ENCODE measurements at regions not wholly inside any gene's neighbourhood (a gene's known extent, or its start where the extent isn't known, plus 50 kb on each side); places are given as distances from the start of the nearest gene placed in this dataset.

DNA sequence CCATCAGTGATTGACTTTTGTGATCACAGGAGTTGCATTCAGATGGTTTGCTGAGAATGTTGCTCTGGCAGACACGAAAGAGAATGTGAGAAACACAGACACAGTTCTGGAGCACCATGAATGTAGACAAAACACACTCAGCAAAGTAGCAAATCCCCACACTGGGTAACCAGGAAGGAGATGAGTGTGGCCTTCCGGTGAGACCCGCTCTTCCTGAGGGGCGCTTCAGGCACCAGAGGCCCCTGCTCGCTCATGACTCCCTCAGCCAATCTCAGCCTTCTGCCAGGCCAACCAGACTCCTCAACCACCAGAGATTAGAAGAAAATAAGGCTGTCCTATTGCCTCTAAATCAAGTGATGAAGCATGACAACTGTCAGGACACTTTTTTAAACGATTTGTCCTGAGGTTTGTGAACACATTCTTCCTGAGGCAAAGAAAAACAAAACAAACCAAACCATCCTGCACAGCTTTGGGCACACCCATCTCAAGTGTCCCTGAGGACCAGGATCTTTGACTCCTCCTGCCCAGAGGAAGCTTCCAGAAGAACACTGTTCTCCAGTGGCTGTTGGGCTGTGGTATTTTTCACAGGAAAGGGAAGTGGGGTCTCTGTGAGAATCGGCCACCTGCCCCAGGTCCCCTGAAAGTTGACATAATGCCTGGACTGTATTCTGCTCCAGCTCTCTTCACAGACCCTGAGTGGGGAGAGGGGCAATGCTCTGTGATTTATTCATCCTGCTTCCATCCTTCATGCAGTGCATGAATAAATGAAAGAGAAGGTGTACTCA is 152.8 kb downstream of the BCL11A start:
- Mint-ChIP-seq H3K4me1 (ENCODE audit: low read depth) (peaks cover 6% of the 10 kb centered on the region; the same call in 1 of the 2 replicates), H3K36me3 (ENCODE audit: low read depth) (no peaks in the 10 kb centered on the region), H3K27me3 (ENCODE audit: insufficient read depth) (peaks cover 9% of the 10 kb centered on the region), H3K27ac (no peak overlapping the region), H3K4me3 (no peak overlapping the region), H3K9me3 (peaks cover 5% of the 10 kb centered on the region; the same call in 1 of the 2 replicates)
- TF ChIP-seq, protein P1, sequence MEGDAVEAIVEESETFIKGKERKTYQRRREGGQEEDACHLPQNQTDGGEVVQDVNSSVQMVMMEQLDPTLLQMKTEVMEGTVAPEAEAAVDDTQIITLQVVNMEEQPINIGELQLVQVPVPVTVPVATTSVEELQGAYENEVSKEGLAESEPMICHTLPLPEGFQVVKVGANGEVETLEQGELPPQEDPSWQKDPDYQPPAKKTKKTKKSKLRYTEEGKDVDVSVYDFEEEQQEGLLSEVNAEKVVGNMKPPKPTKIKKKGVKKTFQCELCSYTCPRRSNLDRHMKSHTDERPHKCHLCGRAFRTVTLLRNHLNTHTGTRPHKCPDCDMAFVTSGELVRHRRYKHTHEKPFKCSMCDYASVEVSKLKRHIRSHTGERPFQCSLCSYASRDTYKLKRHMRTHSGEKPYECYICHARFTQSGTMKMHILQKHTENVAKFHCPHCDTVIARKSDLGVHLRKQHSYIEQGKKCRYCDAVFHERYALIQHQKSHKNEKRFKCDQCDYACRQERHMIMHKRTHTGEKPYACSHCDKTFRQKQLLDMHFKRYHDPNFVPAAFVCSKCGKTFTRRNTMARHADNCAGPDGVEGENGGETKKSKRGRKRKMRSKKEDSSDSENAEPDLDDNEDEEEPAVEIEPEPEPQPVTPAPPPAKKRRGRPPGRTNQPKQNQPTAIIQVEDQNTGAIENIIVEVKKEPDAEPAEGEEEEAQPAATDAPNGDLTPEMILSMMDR (IDR thresholded peaks at IDR 0.05): no peak
- no peak for DNase-seq

- Mint-ChIP-seq H3K36me3 (ENCODE audit: low read depth) (no peaks in the 10 kb centered on the region), H3K4me1 (ENCODE audit: low read depth) (peaks cover 7% of the 10 kb centered on the region; the same call in 1 of the 2 replicates), H3K4me3 (no peak overlapping the region), H3K9me3 (peaks cover 4% of the 10 kb centered on the region), H3K27me3 (ENCODE audit: insufficient read depth) (peaks cover 8% of the 10 kb centered on the region), H3K27ac (no peak overlapping the region)
- TF ChIP-seq, protein P1 (IDR thresholded peaks at IDR 0.05): no peak
- DNase-seq: no peak
These were observed 159.0 kb downstream of the BCL11A start for GRCh38 chr2:60394463-60394862.

- Mint-ChIP-seq H3K36me3 (ENCODE audit: low read depth) (no peaks in the 10 kb centered on the region), H3K9me3 (peaks cover 4% of the 10 kb centered on the region; the same call in 1 of the 2 replicates), H3K27ac (no peak overlapping the region), H3K4me3 (no peak overlapping the region; the same call in 1 of the 2 replicates), H3K4me1 (ENCODE audit: low read depth) (peaks cover 7% of the 10 kb centered on the region; the same call in 1 of the 2 replicates), H3K27me3 (ENCODE audit: insufficient read depth) (peaks cover 8% of the 10 kb centered on the region)
- TF ChIP-seq, protein P1 (IDR thresholded peaks at IDR 0.05): no peak
- DNase-seq: no peak
These were observed 161.6 kb downstream of the BCL11A start for GRCh38 chr2:60391649-60392375.

GRCh38 chr2:60391230-60391629 is 162.2 kb downstream of the BCL11A start:
- Mint-ChIP-seq H3K4me1 (ENCODE audit: low read depth) (peaks cover 7% of the 10 kb centered on the region; the same call in 1 of the 2 replicates), H3K9me3 (peaks cover 4% of the 10 kb centered on the region), H3K27ac (no peak overlapping the region), H3K36me3 (ENCODE audit: low read depth) (no peaks in the 10 kb centered on the region), H3K4me3 (no peak overlapping the region), H3K27me3 (ENCODE audit: insufficient read depth) (peaks cover 9% of the 10 kb centered on the region)
- DNase-seq: no peak
- TF ChIP-seq, protein P1 (IDR thresholded peaks at IDR 0.05): no peak

DNA sequence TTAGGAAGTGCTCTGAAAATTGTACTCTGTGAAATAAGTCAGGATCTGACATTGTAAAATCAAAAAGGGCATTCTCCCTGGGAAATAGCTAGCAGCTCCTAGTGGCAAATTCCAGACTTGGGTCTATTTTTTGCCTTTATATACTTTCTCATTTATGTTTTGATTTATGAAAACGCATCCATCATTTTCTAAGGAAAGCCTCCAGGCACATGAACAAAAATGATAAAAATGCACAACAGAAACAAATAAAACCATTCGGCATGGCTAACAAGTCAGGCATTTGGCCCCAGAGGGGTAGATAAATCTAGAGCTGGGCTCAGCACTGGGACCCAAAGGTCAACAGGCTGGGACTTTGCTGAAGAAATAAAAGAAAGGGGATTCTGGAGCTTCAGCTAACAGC is 167.0 kb downstream of the BCL11A start:
- Mint-ChIP-seq H3K4me1 (ENCODE audit: low read depth) (no peaks in the 10 kb centered on the region), H3K27me3 (ENCODE audit: insufficient read depth) (peaks cover 10% of the 10 kb centered on the region), H3K36me3 (ENCODE audit: low read depth) (no peaks in the 10 kb centered on the region), H3K9me3 (peaks cover 4% of the 10 kb centered on the region), H3K4me3 (no peak overlapping the region), H3K27ac (no peak overlapping the region)
- TF ChIP-seq, protein P1 (IDR thresholded peaks at IDR 0.05): no peak
- no peak for DNase-seq

Measured in HFFc6 (cell line).